Neural cell (in vitro differentiated cells): ENCODE measurements at regions not wholly inside any gene's neighbourhood (a gene's known extent, or its start where the extent isn't known, plus 50 kb on each side); places are given as distances from the start of the nearest gene placed in this dataset.

ENCODE experiments used
- EZH2 ChIP-seq: fragments of 200-600, 300-800 bp; shearing (Covaris generic), sonication (generic); IDR thresholded peaks from 2 replicates; pipeline ENCODE4 v1.6.1; 2014; ENCODE audit warnings: antibody characterized with exemption, low read length, borderline replicate concordance, mild to moderate bottlenecking; ENCODE audit not compliant: insufficient read depth, poor library complexity, severe bottlenecking
- RAD21 ChIP-seq: fragments of 450-650 bp; conservative IDR thresholded peaks from 2 replicates; pipeline ENCODE4 v1.6.1; 2014; ENCODE audit warnings: antibody characterized with exemption, mild to moderate bottlenecking, moderate library complexity
- SMC3 ChIP-seq: fragments of 450-650 bp; conservative IDR thresholded peaks from 2 replicates; pipeline ENCODE4 v1.6.1; 2014; ENCODE audit warnings: antibody characterized with exemption, mild to moderate bottlenecking, moderate library complexity; ENCODE audit not compliant: poor library complexity
- TF ChIP-seq, protein P1 (sequence below): fragments of 450-650 bp; IDR thresholded peaks from 2 replicates; pipeline ENCODE4 v1.5.1; 2014; ENCODE audit warnings: antibody characterized with exemption, mild to moderate bottlenecking, moderate library complexity; ENCODE audit not compliant: poor library complexity, severe bottlenecking
- TF ChIP-seq, protein P2 (sequence below): IDR thresholded peaks from 2 replicates; pipeline ENCODE4 v1.6.1; 2012; ENCODE audit warnings: borderline replicate concordance

DNA sequence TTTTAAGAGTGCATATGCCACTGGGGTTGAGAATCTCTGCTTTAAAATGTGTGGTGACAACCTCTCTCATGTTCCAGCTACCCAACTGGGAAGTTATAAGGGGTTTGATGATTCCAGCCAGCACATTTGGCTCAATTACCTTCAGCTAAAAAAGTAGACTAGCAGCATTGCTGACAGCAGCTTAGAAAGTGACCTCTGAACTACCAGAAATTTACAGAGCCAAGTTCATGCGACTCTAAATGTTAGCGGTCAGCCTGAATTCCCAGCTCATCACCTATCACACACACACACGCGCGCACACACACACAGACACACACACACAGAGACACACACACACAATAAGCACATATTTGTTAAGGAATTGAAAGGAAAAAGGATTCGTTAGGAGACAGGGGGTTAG lies 377.5 kb downstream of the TMEM167A start:
- TF ChIP-seq, protein P1, sequence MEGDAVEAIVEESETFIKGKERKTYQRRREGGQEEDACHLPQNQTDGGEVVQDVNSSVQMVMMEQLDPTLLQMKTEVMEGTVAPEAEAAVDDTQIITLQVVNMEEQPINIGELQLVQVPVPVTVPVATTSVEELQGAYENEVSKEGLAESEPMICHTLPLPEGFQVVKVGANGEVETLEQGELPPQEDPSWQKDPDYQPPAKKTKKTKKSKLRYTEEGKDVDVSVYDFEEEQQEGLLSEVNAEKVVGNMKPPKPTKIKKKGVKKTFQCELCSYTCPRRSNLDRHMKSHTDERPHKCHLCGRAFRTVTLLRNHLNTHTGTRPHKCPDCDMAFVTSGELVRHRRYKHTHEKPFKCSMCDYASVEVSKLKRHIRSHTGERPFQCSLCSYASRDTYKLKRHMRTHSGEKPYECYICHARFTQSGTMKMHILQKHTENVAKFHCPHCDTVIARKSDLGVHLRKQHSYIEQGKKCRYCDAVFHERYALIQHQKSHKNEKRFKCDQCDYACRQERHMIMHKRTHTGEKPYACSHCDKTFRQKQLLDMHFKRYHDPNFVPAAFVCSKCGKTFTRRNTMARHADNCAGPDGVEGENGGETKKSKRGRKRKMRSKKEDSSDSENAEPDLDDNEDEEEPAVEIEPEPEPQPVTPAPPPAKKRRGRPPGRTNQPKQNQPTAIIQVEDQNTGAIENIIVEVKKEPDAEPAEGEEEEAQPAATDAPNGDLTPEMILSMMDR: no peak
- no peak for TF ChIP-seq EZH2
- TF ChIP-seq RAD21: no peak
- TF ChIP-seq, protein P2, sequence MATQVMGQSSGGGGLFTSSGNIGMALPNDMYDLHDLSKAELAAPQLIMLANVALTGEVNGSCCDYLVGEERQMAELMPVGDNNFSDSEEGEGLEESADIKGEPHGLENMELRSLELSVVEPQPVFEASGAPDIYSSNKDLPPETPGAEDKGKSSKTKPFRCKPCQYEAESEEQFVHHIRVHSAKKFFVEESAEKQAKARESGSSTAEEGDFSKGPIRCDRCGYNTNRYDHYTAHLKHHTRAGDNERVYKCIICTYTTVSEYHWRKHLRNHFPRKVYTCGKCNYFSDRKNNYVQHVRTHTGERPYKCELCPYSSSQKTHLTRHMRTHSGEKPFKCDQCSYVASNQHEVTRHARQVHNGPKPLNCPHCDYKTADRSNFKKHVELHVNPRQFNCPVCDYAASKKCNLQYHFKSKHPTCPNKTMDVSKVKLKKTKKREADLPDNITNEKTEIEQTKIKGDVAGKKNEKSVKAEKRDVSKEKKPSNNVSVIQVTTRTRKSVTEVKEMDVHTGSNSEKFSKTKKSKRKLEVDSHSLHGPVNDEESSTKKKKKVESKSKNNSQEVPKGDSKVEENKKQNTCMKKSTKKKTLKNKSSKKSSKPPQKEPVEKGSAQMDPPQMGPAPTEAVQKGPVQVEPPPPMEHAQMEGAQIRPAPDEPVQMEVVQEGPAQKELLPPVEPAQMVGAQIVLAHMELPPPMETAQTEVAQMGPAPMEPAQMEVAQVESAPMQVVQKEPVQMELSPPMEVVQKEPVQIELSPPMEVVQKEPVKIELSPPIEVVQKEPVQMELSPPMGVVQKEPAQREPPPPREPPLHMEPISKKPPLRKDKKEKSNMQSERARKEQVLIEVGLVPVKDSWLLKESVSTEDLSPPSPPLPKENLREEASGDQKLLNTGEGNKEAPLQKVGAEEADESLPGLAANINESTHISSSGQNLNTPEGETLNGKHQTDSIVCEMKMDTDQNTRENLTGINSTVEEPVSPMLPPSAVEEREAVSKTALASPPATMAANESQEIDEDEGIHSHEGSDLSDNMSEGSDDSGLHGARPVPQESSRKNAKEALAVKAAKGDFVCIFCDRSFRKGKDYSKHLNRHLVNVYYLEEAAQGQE: no peak
- TF ChIP-seq SMC3: no peak
